Spleen (tissue), 7 donors: ENCODE measurements at regions not wholly inside any gene's neighbourhood (a gene's known extent, or its start where the extent isn't known, plus 50 kb on each side); places are given as distances from the start of the nearest gene placed in this dataset.
A peak's percentile ranks its signal among the peaks of the same experiment; 100 is the strongest.

ENCODE experiments used
- CTCF ChIP-seq, 11 experiments: fragments of 200-600 bp in 7 of 11; fragments of 450-650 bp in 4 of 11; sonication (generic) in 4 of 11; IDR thresholded peaks in 8 of 11; conservative IDR thresholded peaks in 3 of 11; 1 replicate in 7 of 11; 2 replicates in 4 of 11; pipeline versions ENCODE4 v1.4.0 to v1.8.0; 2016 to 2021; ENCODE audit warnings: antibody characterized with exemption in 11 of 11, inconsistent platforms in 4 of 11, mild to moderate bottlenecking in 1 of 11
- POLR2A ChIP-seq, 3 donors: fragments of 450-650 bp; IDR thresholded peaks; one replicate each; pipeline ENCODE4 v1.5.1; 2017; ENCODE audit warnings: antibody characterized with exemption in 3 of 3, mild to moderate bottlenecking in 1 of 3
- POLR2AphosphoS5 ChIP-seq, 3 donors: sonication (generic); formaldehyde crosslinking; IDR thresholded peaks; one replicate each; pipeline ENCODE4 v1.5.1; 2017; ENCODE audit warnings: antibody characterized with exemption in 3 of 3
- donor health status: DM: no; HTN: no; CAD: no; lungs with moderate emphysema.
- donor health status: DM: no; HTN: no; CAD: no.
- donor health status: DM: no; HTN: no; CAD: no.

GRCh38 chr6:33905071-33905609 lies 101.3 kb upstream of the MLN start:
- no peak for TF ChIP-seq CTCF (IDR thresholded peaks at IDR 0.05 in 8 of 11, conservative IDR thresholded peaks at IDR 0.05 in 3 of 11)
- TF ChIP-seq POLR2A (IDR thresholded peaks at IDR 0.05) = no peak
- peak in 1 of 3 donors; percentile 74 for TF ChIP-seq POLR2AphosphoS5 (IDR thresholded peaks at IDR 0.05)
